H9 (cell line): ENCODE measurements at regions not wholly inside any gene's neighbourhood (a gene's known extent, or its start where the extent isn't known, plus 50 kb on each side); places are given as distances from the start of the nearest gene placed in this dataset.

ENCODE experiments used
- DNase-seq: peaks from one replicate; pipeline ENCODE4 v3.0.0-alpha.2; 2017
- H2AFZ ChIP-seq: one replicate; pipeline ENCODE4 v1.6.1; 2013; ENCODE audit warnings: mild to moderate bottlenecking, low read length, control low read depth, moderate library complexity
- H2AK5ac ChIP-seq: 2 replicates; pipeline ENCODE4 v1.6.1; 2013; ENCODE audit warnings: low read length, control low read depth, mixed read lengths; ENCODE audit not compliant: insufficient read length
- H2BK120ac ChIP-seq: one replicate; pipeline ENCODE4 v1.6.1; 2013; ENCODE audit warnings: low read depth, mild to moderate bottlenecking, low read length, control low read depth, inconsistent platforms; ENCODE audit not compliant: poor library complexity, severe bottlenecking
- H2BK12ac ChIP-seq: 2 replicates; pipeline ENCODE4 v1.6.1; 2013; ENCODE audit warnings: low read length, control low read depth, mixed read lengths, low read depth; ENCODE audit not compliant: insufficient read length
- H2BK15ac ChIP-seq: 2 replicates; pipeline ENCODE4 v1.6.1; 2013; ENCODE audit warnings: low read depth, low read length, control low read depth
- H2BK20ac ChIP-seq: one replicate; pipeline ENCODE4 v1.6.1; 2013; ENCODE audit warnings: low read depth, mild to moderate bottlenecking, low read length, control low read depth, inconsistent platforms; ENCODE audit not compliant: poor library complexity, severe bottlenecking
- H2BK5ac ChIP-seq: 2 replicates; pipeline ENCODE4 v1.6.1; 2013; ENCODE audit warnings: low read length, control low read depth, mixed read lengths; ENCODE audit not compliant: insufficient read length
- H3K14ac ChIP-seq: 2 replicates; pipeline ENCODE4 v1.6.1; 2013; ENCODE audit warnings: low read length, control low read depth; ENCODE audit not compliant: insufficient read depth
- H3K18ac ChIP-seq: 2 replicates; pipeline ENCODE4 v1.6.1; 2013; ENCODE audit warnings: low read depth, mild to moderate bottlenecking, mixed read lengths, low read length, control low read depth; ENCODE audit not compliant: insufficient read length
- H3K23ac ChIP-seq: 2 replicates; pipeline ENCODE4 v1.6.1; 2013; ENCODE audit warnings: low read length, control low read depth, mixed read lengths, low read depth; ENCODE audit not compliant: insufficient read length
- H3K23me2 ChIP-seq: 2 replicates; pipeline ENCODE4 v1.6.1; 2013; ENCODE audit warnings: low read depth, mild to moderate bottlenecking, mixed read lengths, low read length, control low read depth; ENCODE audit not compliant: insufficient read length, poor library complexity, severe bottlenecking
- H3K27ac ChIP-seq: 2 replicates; pipeline ENCODE4 v1.5.1; 2013; ENCODE audit warnings: low read length, control low read depth, mixed read lengths, low read depth; ENCODE audit not compliant: insufficient read length
- H3K27me3 ChIP-seq: 2 replicates; pipeline ENCODE4 v1.6.1; 2013; ENCODE audit warnings: low read length, control low read depth, inconsistent platforms; ENCODE audit not compliant: insufficient read depth
- H3K4ac ChIP-seq: 2 replicates; pipeline ENCODE4 v1.6.1; 2013; ENCODE audit warnings: low read depth, mild to moderate bottlenecking, control low read depth, inconsistent platforms, low read length, moderate library complexity
- H3K4me1 ChIP-seq: 2 replicates; pipeline ENCODE4 v1.6.1; 2013; ENCODE audit warnings: low read length, control low read depth, inconsistent platforms; ENCODE audit not compliant: insufficient read depth
- H3K4me2 ChIP-seq: 2 replicates; pipeline ENCODE4 v1.6.1; 2013; ENCODE audit warnings: low read length, control low read depth, mixed read lengths; ENCODE audit not compliant: insufficient read length, insufficient read depth
- H3K56ac ChIP-seq: 2 replicates; pipeline ENCODE4 v1.6.1; 2013; ENCODE audit warnings: low read depth, mild to moderate bottlenecking, mixed read lengths, low read length, control low read depth; ENCODE audit not compliant: insufficient read length
- H3K79me1 ChIP-seq: 2 replicates; pipeline ENCODE4 v1.6.1; 2013; ENCODE audit warnings: low read depth, mild to moderate bottlenecking, moderate library complexity, low read length, control low read depth, inconsistent platforms; ENCODE audit not compliant: insufficient read depth, poor library complexity, severe bottlenecking
- H3K79me2 ChIP-seq: 2 replicates; pipeline ENCODE4 v1.6.1; 2013; ENCODE audit warnings: low read length, control low read depth, inconsistent platforms; ENCODE audit not compliant: insufficient read depth
- H3K9ac ChIP-seq: 2 replicates; pipeline ENCODE4 v1.6.1; 2013; ENCODE audit warnings: low read length, control low read depth, mixed read lengths; ENCODE audit not compliant: insufficient read length; ENCODE audit errors: extremely low read depth
- H3K9me3 ChIP-seq: one replicate; pipeline ENCODE4 v1.6.1; 2013; ENCODE audit warnings: low read depth, low read length, inconsistent platforms; ENCODE audit not compliant: control insufficient read depth
- H3T11ph ChIP-seq: one replicate; pipeline ENCODE4 v1.6.1; 2013; ENCODE audit warnings: mild to moderate bottlenecking, low read length, control low read depth, inconsistent platforms
- H4K20me1 ChIP-seq: one replicate; pipeline ENCODE4 v1.6.1; 2013; ENCODE audit not compliant: control insufficient read depth, insufficient read length, insufficient read depth
- H4K5ac ChIP-seq: 2 replicates; pipeline ENCODE4 v1.6.1; 2013; ENCODE audit warnings: low read depth, mild to moderate bottlenecking, mixed read lengths, low read length, control low read depth; ENCODE audit not compliant: insufficient read length
- H4K8ac ChIP-seq: replicated peaks from 2 replicates; pipeline ENCODE4 v1.6.1; 2013; ENCODE audit warnings: low read length, control low read depth, mixed read lengths, low read depth; ENCODE audit not compliant: insufficient read length
- H4K91ac ChIP-seq: 2 replicates; pipeline ENCODE4 v1.6.1; 2013; ENCODE audit warnings: low read depth, mild to moderate bottlenecking, moderate library complexity, mixed read lengths, low read length, control low read depth; ENCODE audit not compliant: insufficient read length
- H3K27ac Mint-ChIP-seq, 3 experiments: 2 replicates in 2 of 3; 3 replicates in 1 of 3; pipeline ENCODE4 v1.8.0; 2020 to 2021; ENCODE audit warnings: mixed read lengths in 3 of 3, mild to moderate bottlenecking in 1 of 3, moderate library complexity in 1 of 3
- H3K27me3 Mint-ChIP-seq: 2 replicates; pipeline ENCODE4 v1.8.0; 2021; ENCODE audit warnings: low read depth, mild to moderate bottlenecking, moderate library complexity, mixed read lengths
- H3K36me3 Mint-ChIP-seq, 3 experiments: 2 replicates in 2 of 3; 3 replicates in 1 of 3; pipeline ENCODE4 v1.8.0; 2020 to 2021; ENCODE audit warnings: low read depth in 3 of 3, mixed read lengths in 3 of 3; ENCODE audit not compliant: insufficient read depth in 1 of 3
- H3K4me1 Mint-ChIP-seq, 2 experiments: 2 replicates each; pipeline ENCODE4 v1.8.0; 2020; ENCODE audit warnings: mixed read lengths in 2 of 2
- H3K4me3 Mint-ChIP-seq, 2 experiments: 2 replicates in 1 of 2; 3 replicates in 1 of 2; pipeline ENCODE4 v1.8.0; 2020 to 2021; ENCODE audit warnings: mild to moderate bottlenecking in 2 of 2, mixed read lengths in 2 of 2, moderate library complexity in 1 of 2
- H3K9me3 Mint-ChIP-seq, 2 experiments: 2 replicates in 1 of 2; 3 replicates in 1 of 2; pipeline ENCODE4 v1.8.0; 2020; ENCODE audit warnings: mild to moderate bottlenecking in 2 of 2, mixed read lengths in 2 of 2, moderate library complexity in 1 of 2
- WGBS: extraction: QIAGEN DNeasy Blood & Tissue Kit; methylation state at CpG from one replicate; pipeline ENCODE4 v1.1.7; 2013; ENCODE audit warnings: missing lambda C conversion rate, low lambda C conversion rate, mixed read lengths; ENCODE audit not compliant: insufficient read length; ENCODE audit errors: extremely low coverage; 5-methylcytosine and 5-hydroxymethylcytosine counted together
- TF ChIP-seq, protein P1 (sequence below): fragments of 200-600 bp; sonication (generic); conservative IDR thresholded peaks from 3 replicates; pipeline ENCODE4 v1.8.0; 2021; ENCODE audit warnings: antibody characterized with exemption, mild to moderate bottlenecking

DNA sequence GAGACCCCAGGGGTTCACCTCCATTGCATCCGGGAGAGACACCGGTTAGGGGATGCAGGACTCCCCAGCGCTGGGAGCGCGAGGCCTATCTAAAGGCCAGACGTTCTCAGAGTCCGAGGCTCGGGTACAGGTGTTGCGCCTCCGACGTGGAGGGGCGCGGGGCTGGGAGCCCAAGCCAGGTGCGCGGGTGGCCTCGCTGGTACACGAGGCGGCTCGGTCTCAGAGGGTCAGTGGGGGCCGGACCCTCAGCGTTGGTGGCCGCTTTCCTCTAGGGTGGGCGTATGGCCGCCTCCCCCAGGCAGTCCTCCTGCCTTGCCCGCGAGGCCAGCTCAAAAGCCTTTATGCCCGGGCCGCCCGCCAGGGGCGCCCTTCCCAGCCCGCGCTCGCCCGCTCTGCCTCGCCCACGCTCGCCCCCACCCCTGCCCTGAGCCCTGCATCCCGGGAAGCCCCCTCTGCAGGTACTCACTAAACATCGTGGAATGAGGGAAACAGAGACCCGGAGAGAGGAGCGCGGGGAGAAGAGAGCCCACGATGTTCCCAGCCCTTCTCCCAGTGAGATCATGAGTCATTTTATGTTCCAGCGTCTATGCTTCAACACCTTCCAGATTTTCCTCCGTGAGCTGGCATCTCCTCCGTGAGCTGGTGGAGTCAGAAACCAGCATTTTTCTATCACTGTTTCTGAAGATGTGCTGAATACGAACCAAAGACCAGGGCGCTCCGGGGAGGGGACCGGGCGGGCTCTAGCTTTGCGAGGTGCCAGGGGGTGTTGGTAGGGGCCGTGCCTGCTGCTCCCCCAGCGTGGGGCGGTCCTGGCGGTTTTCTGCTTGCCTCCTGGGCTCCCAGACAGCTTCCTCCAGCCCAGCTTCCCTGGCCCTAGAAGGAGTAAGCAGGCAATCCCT is 73.8 kb downstream of the DIO3 start:
- TF ChIP-seq, protein P1, sequence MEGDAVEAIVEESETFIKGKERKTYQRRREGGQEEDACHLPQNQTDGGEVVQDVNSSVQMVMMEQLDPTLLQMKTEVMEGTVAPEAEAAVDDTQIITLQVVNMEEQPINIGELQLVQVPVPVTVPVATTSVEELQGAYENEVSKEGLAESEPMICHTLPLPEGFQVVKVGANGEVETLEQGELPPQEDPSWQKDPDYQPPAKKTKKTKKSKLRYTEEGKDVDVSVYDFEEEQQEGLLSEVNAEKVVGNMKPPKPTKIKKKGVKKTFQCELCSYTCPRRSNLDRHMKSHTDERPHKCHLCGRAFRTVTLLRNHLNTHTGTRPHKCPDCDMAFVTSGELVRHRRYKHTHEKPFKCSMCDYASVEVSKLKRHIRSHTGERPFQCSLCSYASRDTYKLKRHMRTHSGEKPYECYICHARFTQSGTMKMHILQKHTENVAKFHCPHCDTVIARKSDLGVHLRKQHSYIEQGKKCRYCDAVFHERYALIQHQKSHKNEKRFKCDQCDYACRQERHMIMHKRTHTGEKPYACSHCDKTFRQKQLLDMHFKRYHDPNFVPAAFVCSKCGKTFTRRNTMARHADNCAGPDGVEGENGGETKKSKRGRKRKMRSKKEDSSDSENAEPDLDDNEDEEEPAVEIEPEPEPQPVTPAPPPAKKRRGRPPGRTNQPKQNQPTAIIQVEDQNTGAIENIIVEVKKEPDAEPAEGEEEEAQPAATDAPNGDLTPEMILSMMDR = peak; percentile 39; the same call in 1 of the 3 replicates
- no peak overlapping the region for H3K23ac ChIP-seq
- Mint-ChIP-seq H3K27me3 (peaks cover 24% of the 10 kb centered on the region), H3K4me1 (no peaks in the 10 kb centered on the region), H3K4me3 (no peak overlapping the region), H3K9me3 (peaks cover 0 to 2% of the 10 kb centered on the region in 2 experiments; a peak in 1 of 5 replicates), H3K36me3 (no peaks in the 10 kb centered on the region), H3K27ac (no peak overlapping the region)
- H3K4ac ChIP-seq = no peak overlapping the region
- H3K56ac ChIP-seq = no peak overlapping the region
- no peak overlapping the region for H2BK12ac ChIP-seq
- H2BK20ac ChIP-seq = no peak overlapping the region
- H4K20me1 ChIP-seq = no peaks in the 10 kb centered on the region
- H3K23me2 ChIP-seq = no peaks in the 10 kb centered on the region
- H3K4me1 ChIP-seq = no peaks in the 10 kb centered on the region
- no peak overlapping the region for H3K9ac ChIP-seq
- no peak overlapping the region for H3K4me2 ChIP-seq
- H3K14ac ChIP-seq = no peak overlapping the region; the same call in 1 of the 2 replicates
- DNase-seq = peak; percentile 35
- H3K27ac ChIP-seq = no peak overlapping the region
- no peaks in the 10 kb centered on the region for H3K79me1 ChIP-seq
- no peaks in the 10 kb centered on the region for H3K27me3 ChIP-seq
- no peak overlapping the region for H2BK120ac ChIP-seq
- no peaks in the 10 kb centered on the region for H3K79me2 ChIP-seq
- WGBS = no CpG with 5 or more reads among the region's 56 CpGs
- no peak overlapping the region for H4K5ac ChIP-seq
- no peak overlapping the region for H2BK5ac ChIP-seq
- no peak overlapping the region for H2AFZ ChIP-seq
- no peak overlapping the region for H4K8ac ChIP-seq
- no peaks in the 10 kb centered on the region for H3K9me3 ChIP-seq
- H2AK5ac ChIP-seq = no peak overlapping the region
- H2BK15ac ChIP-seq = no peak overlapping the region
- no peak overlapping the region for H4K91ac ChIP-seq
- H3K18ac ChIP-seq = no peak overlapping the region
- H3T11ph ChIP-seq = no peak overlapping the region
